HG02763 (cell line): ENCODE measurements at regions not wholly inside any gene's neighbourhood (a gene's known extent, or its start where the extent isn't known, plus 50 kb on each side); places are given as distances from the start of the nearest gene placed in this dataset.
"Not testable (repeated sequence)": the region's sequence is repeated elsewhere in the genome, so short reads cannot be mapped to it uniquely, and the experiment has no call there.

Experiments
- ATAC-seq: cut with Tn5 transposase; IDR thresholded peaks from one replicate; pipeline ENCODE4 v1.9.1; 2021; ENCODE audit warnings: mild to moderate bottlenecking, moderate library complexity; ENCODE audit not compliant: unreplicated experiment

- ATAC-seq, result no peak
These were observed 209.6 kb upstream of the PDE4D start for GRCh38 chr5:60102961-60103693.

DNA sequence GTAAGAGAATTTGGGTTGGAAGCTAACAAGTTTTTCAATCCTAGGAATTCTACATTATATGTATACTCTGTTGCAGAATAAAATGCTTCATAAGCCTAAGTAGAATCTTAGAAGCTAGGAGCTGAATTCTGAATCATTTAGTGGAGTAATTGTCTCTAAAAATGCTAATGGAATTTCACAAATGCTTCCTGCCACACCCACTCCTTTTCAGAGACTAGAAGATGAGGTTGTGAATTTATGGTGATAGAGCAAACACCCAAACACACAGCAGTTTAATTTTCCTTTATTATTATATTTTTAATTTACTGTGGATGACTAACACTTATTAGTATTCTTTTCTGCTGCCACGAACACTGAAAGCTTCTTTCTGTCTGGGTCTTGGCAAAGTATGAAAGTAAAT lies 208.0 kb upstream of the PDE4D start:
- ATAC-seq, result no peak

GRCh38 chr5:60092671-60093422 lies 199.3 kb upstream of the PDE4D start:
- no peak for ATAC-seq

DNA sequence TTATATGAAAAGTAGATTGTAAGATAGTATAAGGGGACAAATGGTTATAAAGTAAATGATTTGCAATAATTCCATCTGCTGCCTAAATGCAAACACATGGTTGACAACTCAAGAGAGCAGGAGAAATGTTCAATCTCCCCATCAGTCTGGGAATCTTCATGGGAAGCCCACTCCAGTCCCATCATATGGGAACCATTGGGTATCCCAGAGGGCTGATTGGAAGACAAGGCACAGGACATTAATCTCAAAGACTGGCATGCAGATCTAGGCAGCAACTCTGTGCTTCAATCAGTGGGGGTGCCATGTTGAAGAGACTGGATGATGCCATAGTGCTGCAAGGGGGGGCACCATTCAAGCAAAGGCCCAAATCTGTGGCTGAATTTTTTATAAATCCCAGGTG lies 193.1 kb upstream of the PDE4D start:
- no peak for ATAC-seq

GRCh38 chr5:60084226-60084625 lies 190.7 kb upstream of the PDE4D start:
- no peak for ATAC-seq

DNA sequence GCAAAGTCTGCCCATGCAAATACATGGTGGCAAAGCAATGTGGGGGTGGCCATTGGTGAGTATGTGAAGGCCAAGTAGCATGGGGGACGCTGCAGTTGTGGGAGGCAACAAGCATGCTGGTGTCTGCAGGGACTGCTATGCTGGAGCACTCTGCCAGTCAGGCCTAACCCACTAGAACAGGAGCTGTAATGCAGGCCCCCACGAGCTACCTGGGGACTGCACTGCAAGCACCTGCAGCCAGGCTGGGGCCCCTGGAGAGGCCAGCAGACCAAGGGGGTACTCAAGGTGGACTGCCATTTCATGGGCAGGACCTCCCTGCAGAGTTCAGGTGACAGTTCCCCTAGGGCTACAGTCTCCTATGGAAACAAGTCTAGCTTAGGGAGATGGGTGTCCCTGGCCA lies 183.8 kb upstream of the PDE4D start:
- no peak for ATAC-seq

DNA sequence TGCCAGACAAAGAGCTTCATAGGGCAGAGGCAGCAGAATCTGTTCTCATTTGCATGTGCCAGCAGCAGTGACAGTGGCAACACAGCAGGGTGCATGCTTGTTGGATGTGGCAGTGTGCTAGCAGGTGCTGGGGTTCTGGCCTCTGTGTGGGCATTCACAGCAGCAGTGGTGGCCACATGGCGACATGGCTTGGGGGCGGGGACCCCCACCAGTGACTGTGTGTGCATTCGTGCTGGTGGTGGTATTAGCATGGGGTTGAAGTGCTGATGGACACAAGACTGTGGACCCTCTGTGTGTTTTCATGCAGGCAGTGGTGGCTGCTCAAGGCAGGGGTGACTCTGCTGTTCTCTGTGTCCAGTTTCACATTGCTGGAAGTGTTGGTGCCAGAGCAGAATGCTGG lies 183.2 kb upstream of the PDE4D start:
- no peak for ATAC-seq

DNA sequence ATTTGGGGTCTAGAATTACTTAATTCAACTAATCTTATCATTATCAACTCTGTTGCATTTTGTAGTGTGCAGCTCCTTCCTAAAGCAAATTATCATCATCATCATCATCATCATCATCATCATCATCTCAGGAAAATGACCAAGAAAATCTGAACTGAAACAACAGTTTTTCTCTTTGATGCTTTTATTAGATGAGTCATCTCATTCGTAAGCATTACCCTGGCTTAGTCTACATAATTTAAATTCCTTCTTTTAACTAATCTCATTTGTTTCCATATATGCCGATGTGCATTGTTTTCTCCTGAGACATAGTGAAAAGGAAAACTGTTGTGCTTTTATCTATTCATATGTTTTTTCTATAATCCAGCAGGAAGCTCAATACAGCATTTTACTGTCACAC lies 173.0 kb upstream of the PDE4D start:
- no peak for ATAC-seq

GRCh38 chr5:60060389-60060788 lies 166.9 kb upstream of the PDE4D start:
- no peak for ATAC-seq

DNA sequence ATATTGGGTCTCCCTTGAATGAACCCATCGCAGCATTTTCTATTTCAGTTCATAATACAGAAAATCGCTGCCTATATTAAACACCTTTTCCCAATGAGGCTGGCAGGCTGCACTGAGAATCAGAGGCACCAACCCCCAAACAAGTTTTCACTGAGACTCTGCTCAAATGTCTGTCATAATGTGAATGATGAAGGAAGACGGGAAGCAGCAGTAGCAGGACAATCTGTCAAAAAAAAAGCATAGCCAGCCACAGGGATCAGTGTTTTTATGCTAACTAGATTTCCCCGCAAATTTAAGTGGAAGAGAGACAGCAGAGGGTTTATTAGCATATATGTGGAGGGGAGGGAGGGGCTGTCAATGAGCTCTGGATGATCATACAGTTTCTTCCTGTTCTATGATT lies 162.7 kb upstream of the PDE4D start:
- ATAC-seq, result no peak

DNA sequence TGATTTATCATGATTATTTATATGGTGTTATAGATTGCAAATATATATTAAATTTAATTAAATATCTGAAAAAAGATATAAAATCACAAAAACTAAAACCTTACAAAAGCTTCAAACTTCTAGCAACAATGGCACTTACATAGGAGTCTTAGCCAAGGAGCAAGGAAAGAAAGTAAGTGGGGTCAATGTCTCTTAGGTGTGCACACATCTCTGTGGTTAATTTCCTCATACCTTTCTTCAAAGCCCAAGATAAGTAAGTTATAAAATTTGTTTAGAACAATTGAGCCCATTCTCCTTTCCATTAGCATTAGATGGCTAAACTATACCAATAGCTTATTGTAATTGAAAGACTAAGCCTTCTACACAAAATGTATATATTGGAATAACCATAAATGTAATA lies 161.6 kb upstream of the PDE4D start:
- ATAC-seq, result no peak

GRCh38 chr5:60041996-60042664 lies 148.6 kb upstream of the PDE4D start:
- ATAC-seq, result not testable (repeated sequence)

DNA sequence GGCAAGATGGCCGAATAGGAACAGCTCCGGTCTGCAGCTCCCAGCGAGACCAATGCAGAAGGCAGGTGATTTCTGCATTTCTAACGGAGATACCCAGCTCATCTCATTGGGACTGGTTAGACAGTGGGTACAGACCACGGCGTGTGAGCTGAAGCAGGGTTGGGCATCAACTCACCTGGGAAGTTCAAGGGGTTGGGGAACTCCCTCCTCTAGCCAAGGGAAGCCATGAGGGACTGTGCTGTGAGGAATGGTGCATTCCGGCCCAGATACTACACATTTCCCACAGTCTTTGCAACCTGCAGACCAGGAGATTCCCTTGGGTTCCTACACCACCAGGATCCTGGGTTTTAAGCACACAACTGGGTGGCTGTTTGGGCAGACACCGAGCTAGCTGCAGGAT lies 148.0 kb upstream of the PDE4D start:
- not testable (repeated sequence) for ATAC-seq

- ATAC-seq, result no peak
These were observed 142.8 kb upstream of the PDE4D start for GRCh38 chr5:60036192-60036938.

DNA sequence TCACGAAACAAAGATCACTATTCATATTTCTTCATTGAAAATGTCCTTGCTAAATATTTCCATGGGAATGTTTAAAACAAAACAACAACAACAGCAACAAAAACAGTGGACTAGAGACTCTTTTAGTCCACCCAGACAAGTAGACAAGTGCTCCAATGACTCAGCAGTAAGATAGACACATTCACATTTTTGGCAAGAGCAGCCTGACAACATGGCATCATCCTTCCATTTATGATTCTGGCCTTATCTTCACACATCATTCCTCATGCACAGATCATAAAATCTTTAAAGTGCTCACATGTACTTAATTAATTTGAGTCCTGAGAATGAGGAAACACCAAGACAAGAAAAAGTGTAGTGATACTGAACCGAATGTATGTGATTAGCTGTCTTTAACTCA lies 132.6 kb upstream of the PDE4D start:
- no peak for ATAC-seq

DNA sequence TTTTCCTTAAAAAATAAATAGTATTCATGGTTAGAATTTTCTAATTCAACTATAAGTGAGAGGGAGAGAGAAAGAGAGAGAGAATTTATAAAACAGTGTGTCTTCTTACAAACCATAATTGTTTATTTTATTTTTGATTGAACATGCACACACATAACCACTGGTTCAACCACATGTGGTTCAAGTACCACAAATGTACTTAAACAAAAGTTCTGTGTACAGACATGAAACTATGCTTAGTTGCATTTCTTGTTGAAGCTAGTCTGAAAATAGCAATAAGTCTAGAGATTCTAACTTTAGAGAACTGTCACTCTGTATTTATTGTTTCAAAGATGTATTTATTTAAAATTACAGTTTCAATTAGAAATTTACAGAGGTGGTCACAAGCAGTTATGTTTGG lies 130.6 kb upstream of the PDE4D start:
- ATAC-seq, result no peak

GRCh38 chr5:60023255-60023654 lies 129.7 kb upstream of the PDE4D start:
- no peak for ATAC-seq

- ATAC-seq, result no peak
These were observed 126.9 kb upstream of the PDE4D start for GRCh38 chr5:60020457-60020856.

- ATAC-seq, result not testable (repeated sequence)
These were observed 125.4 kb upstream of the PDE4D start for GRCh38 chr5:60018960-60019359.

- no peak for ATAC-seq
These were observed 124.6 kb upstream of the PDE4D start for GRCh38 chr5:60018091-60018490.

DNA sequence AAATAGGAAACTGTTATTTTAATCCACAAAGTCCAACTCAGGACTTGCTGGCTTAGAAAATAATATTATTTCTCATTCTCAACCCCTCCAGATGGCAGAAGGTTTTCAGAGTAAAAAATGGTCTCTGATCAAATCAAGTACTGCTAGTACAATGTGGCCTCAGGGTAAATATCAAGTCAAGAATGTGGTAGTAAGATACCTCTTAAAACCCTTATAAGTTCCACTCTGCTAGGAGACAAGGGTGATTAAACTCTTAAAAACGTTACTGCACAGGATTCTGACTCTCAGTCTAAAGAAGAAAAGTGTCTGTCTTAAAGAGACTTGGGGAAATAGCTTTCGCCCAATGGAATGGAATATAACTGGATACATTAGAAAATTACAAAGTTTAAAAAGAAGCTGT lies 120.8 kb upstream of the PDE4D start:
- ATAC-seq, result no peak
